GM12891 (cell line): ENCODE measurements at regions not wholly inside any gene's neighbourhood (a gene's known extent, or its start where the extent isn't known, plus 50 kb on each side); places are given as distances from the start of the nearest gene placed in this dataset.

Source experiments
- DNase-seq: peaks from one replicate; pipeline ENCODE4 v3.0.0; 2011; ENCODE audit warnings: low spot score; ENCODE audit not compliant: insufficient read length
- FAIRE-seq: peaks from 2 replicates; lab custom pipeline; 2011; peaks lifted over from hg19 to GRCh38; lab: Jason Lieb, UNC
- PAX5 ChIP-seq: IDR thresholded peaks from 2 replicates; pipeline ENCODE4 v1.6.1; 2011; ENCODE audit warnings: low read length, moderate library complexity, mild to moderate bottlenecking; ENCODE audit not compliant: insufficient read depth, severe bottlenecking
- POLR2A ChIP-seq: IDR thresholded peaks from 2 replicates; pipeline ENCODE4 v1.6.1; 2011; ENCODE audit warnings: low read depth, low read length, control low read depth
- POLR2AphosphoS5 ChIP-seq: IDR thresholded peaks from 2 replicates; pipeline ENCODE4 v1.6.1; 2011; ENCODE audit warnings: low read depth, low read length, control low read depth
- POU2F2 ChIP-seq: IDR thresholded peaks from 2 replicates; pipeline ENCODE4 v1.6.1; 2011; ENCODE audit warnings: low read depth, mild to moderate bottlenecking, control low read depth, low read length, moderate library complexity
- SPI1 ChIP-seq: IDR thresholded peaks from 2 replicates; pipeline ENCODE4 v1.6.1; 2011; ENCODE audit warnings: low read depth, low read length, control low read depth
- TAF1 ChIP-seq: IDR thresholded peaks from 2 replicates; pipeline ENCODE4 v1.6.1; 2011; ENCODE audit warnings: low read depth, low read length, control low read depth

- no peak for FAIRE-seq
These were observed 198.7 kb downstream of the MYCN start for GRCh38 chr2:16138811-16139662.

DNA sequence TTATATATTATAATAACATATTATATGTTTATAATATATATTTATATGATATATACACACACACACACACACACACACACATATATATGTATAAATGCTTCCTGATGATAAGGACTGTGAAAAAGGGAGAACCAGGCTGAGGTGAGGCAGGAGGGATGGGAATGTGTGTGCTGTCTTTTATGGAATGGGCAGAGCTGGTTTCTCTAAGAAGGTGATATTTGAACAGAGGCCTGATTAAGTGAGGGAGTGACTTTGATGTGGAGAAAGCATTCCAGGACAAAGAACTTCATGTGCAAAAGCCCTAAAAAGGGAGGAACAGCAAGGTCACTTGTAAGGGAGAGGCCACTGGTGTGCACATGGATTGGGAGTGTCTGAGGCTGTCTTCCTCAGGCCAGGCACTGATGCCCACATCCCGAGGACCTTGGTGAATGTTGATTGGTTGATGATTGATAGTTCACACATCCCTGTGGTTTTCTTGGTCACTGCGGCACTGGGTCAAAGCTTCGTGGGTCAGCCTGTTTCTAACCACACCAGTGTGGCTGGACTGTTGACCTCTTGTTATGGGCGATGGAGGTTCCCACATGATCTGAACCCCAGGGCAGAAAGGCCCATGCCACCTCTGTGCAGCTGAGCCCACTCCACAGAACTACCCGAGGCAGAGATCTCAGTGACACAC is 196.9 kb downstream of the MYCN start:
- DNase-seq, result no peak
- no peak for FAIRE-seq
- TF ChIP-seq PAX5, result no peak
- no peak for TF ChIP-seq POU2F2
- TF ChIP-seq SPI1, result no peak

More at GRCh38 chr2:16138811-16139662, 198.7 kb downstream of the MYCN start:
- TF ChIP-seq PAX5, result no peak
- no peak for DNase-seq

DNA sequence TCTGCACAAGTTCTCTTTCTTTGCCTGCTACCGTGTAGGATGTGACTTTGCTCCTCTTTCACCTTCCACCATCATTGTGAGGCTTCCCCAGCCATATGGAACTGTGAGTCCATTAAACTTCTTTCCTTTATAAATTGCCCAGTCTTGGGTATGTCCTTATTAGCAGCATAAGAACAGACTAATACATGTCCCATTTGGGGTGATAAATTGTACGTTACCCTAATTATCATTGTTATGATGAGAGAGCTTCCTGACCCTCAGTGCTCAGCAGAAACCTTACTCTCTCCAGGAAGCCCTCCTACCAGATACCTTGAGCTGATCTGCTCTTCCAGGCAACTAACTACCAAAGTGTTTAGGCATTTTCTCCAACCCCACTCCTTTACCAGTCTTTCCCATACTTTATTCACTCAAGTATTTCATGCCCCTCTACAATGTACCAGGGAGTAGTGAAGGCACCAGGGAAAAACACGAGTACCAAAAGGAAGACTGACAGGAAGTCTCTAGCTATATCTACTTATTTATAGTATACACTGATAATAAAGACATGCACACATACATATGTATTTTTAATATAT is 196.2 kb downstream of the MYCN start:
- TF ChIP-seq PAX5, result no peak
- no peak for TF ChIP-seq POU2F2
- TF ChIP-seq POLR2A, result no peak
- no peak for TF ChIP-seq TAF1
- TF ChIP-seq SPI1, result no peak
- TF ChIP-seq POLR2AphosphoS5, result no peak
- no peak for DNase-seq
- no peak for FAIRE-seq

DNA sequence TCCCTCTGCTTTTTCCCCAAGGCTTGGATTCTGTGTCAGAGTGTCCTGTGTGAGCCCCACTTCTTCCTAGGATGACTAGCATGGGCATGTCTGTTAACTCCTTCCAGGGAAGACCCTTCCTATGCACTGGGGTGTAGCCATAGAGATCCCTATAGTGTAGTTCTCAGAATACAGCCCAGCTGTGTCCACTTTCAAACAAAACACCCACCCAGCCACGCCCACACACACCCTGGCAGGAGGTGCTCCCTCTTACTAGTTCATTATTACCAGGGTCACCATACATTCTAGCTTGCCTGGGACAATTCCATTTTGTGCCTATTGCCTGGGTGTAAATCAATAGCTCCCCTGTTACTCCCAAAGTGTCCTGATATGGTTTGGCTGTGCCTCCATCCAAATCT is 195.6 kb downstream of the MYCN start:
- DNase-seq, result no peak
- FAIRE-seq, result no peak
- TF ChIP-seq PAX5 (no peak), POU2F2 (no peak), POLR2A (no peak), POLR2AphosphoS5 (no peak), TAF1 (no peak), SPI1 (no peak)

GRCh38 chr2:16135196-16135912 is 195.0 kb downstream of the MYCN start:
- TF ChIP-seq POU2F2 (no peak), PAX5 (no peak), POLR2AphosphoS5 (no peak), POLR2A (no peak), TAF1 (no peak), SPI1 (no peak)
- no peak for DNase-seq
- no peak for FAIRE-seq

- no peak for FAIRE-seq
- TF ChIP-seq TAF1 (no peak), POLR2AphosphoS5 (no peak), PAX5 (no peak), SPI1 (no peak), POU2F2 (no peak), POLR2A (no peak)
- DNase-seq, result no peak
These were observed 194.3 kb downstream of the MYCN start for GRCh38 chr2:16134436-16135165.

DNA sequence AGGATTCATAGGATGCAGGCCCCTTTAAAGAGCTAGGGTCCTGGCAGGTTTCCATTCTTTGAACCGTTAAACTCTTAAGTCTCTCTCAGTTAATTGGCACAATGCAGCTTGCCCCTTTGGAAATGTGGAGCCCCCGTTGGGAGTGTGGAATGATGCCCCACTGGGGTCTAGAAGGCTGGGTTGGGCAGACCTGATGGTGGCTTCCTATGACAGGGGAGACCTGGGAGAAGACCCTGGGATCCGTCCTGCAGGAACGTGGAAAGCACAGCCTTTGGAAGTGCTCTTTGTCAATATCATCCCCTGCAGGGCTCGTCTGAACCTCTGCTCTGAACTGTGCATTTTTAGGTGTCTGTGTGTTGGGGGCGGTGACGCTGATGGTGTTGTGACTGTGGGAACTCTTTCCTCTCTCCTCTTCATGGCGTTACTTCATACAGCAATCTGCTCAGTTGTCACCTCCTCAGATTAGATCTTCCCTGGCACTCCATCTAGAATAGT is 190.6 kb downstream of the MYCN start:
- DNase-seq, result no peak
- FAIRE-seq, result no peak
- TF ChIP-seq PAX5, result no peak
- TF ChIP-seq SPI1, result no peak
- TF ChIP-seq POU2F2, result no peak
- no peak for TF ChIP-seq POLR2A
- no peak for TF ChIP-seq POLR2AphosphoS5
- no peak for TF ChIP-seq TAF1

DNA sequence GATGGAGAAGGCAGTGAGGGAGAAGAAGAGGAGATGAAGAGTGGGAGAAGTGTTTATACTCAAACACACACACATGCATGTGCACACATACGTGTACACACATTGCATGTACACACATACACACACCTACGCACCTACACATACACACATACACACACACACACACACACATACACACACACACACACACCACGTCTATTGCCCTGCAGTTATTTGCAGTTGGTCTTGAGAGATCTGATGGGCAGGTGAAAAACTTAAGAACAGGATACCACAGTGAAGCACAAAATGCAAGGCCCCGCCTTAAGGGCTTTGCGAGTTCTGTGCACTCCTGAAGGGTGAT is 190.2 kb downstream of the MYCN start:
- TF ChIP-seq POLR2AphosphoS5 (no peak), PAX5 (no peak), POU2F2 (no peak), SPI1 (no peak), POLR2A (no peak), TAF1 (no peak)
- FAIRE-seq, result no peak
- no peak for DNase-seq
